K562 (cell line): ENCODE measurements at regions not wholly inside any gene's neighbourhood (a gene's known extent, or its start where the extent isn't known, plus 50 kb on each side); places are given as distances from the start of the nearest gene placed in this dataset.

Experiments used
- ATAC-seq: fragments of 200-7000 bp; cut with Tn5 transposase; 3 replicates; pipeline ENCODE4 v1.9.1; 2020; ENCODE audit warnings: moderate library complexity
- BruUV-seq: library from RNA; stranded (reverse); fragments of 400-500 nt; replicated peaks from 2 replicates; lab custom pipeline; 2021; lab: Mats Ljungman, UMichigan
- CTCF ChIA-PET: fragments of 300-600 bp; formaldehyde crosslinking; extraction: SDS; loops from one replicate; lab custom pipeline; 2021; ENCODE audit warnings: low intra/inter-chr PET ratio; lab: Yijun Ruan, JAX
- POLR2A ChIA-PET: fragments of 300-600, 350-650 bp; sonication (Branson Sonifier 250); formaldehyde crosslinking; extraction: SDS; loops from one replicate; lab custom pipeline; 2021; ENCODE audit warnings: antibody characterized with exemption, inconsistent platforms; lab: Yijun Ruan, JAX
- DNase-seq, 4 experiments: peaks; one replicate each; pipeline versions ENCODE4 v3.0.0 to v3.0.0-alpha.2; 2011 to 2018; ENCODE audit warnings: low spot score in 3 of 4, mixed read lengths in 3 of 4; ENCODE audit errors: extremely low read depth in 1 of 4
- FAIRE-seq: peaks from 2 replicates; lab custom pipeline; 2011; peaks lifted over from hg19 to GRCh38; lab: Jason Lieb, UNC
- H2AFZ ChIP-seq: 2 replicates; pipeline ENCODE4 v1.6.0; 2011; ENCODE audit warnings: low read depth, low read length, control low read depth, inconsistent platforms
- H3K27ac ChIP-seq: fragments of 200-600 bp; 3 replicates; pipeline ENCODE4 v1.8.0; 2011; ENCODE audit warnings: low read depth, mild to moderate bottlenecking, control low read depth, inconsistent platforms, low read length, moderate library complexity, mixed read lengths; ENCODE audit errors: extremely low read depth
- H3K27me3 ChIP-seq, 2 experiments: fragments of 300-600 bp in 1 of 2; 2 replicates in 1 of 2; 3 replicates in 1 of 2; pipeline versions ENCODE4 v1.6.0 to v1.8.0; 2011; ENCODE audit warnings: inconsistent platforms in 2 of 2, low read length in 2 of 2, mild to moderate bottlenecking in 1 of 2, mixed read lengths in 1 of 2, moderate library complexity in 1 of 2; ENCODE audit not compliant: control insufficient read depth in 2 of 2, insufficient read depth in 2 of 2
- H3K36me3 ChIP-seq: fragments of 300-600 bp; 3 replicates; pipeline ENCODE4 v1.8.0; 2011; ENCODE audit warnings: mild to moderate bottlenecking, low read length, inconsistent platforms; ENCODE audit not compliant: control insufficient read depth, insufficient read depth
- H3K4me1 ChIP-seq, 2 experiments: fragments of 200-600 bp in 1 of 2; replicated peaks in 1 of 2; 2 replicates in 1 of 2; 3 replicates in 1 of 2; pipeline versions ENCODE4 v1.5.1 to v1.8.0; 2011; ENCODE audit warnings: inconsistent platforms in 2 of 2, low read length in 2 of 2, mild to moderate bottlenecking in 1 of 2, mixed read lengths in 1 of 2, moderate library complexity in 1 of 2; ENCODE audit not compliant: control insufficient read depth in 2 of 2, insufficient read depth in 2 of 2
- H3K4me2 ChIP-seq: 2 replicates; pipeline ENCODE4 v1.6.1; 2011; ENCODE audit warnings: low read length, control low read depth, inconsistent platforms, mixed read lengths; ENCODE audit not compliant: insufficient read depth
- H3K4me3 ChIP-seq: fragments of 200-600 bp; sonication (generic), shearing (Covaris generic); 2 replicates; pipeline ENCODE4 v1.5.1; 2016; ENCODE audit warnings: control low read depth, inconsistent platforms
- H3K79me2 ChIP-seq: fragments of 200-600 bp; 3 replicates; pipeline ENCODE4 v1.8.0; 2011; ENCODE audit warnings: low read length, inconsistent platforms; ENCODE audit not compliant: control insufficient read depth, insufficient read depth
- H3K9ac ChIP-seq, 2 experiments: 2 replicates each; pipeline versions ENCODE4 v1.6.0 to v1.6.1; 2011; ENCODE audit warnings: low read depth in 2 of 2, low read length in 2 of 2, control low read depth in 1 of 2, inconsistent platforms in 1 of 2, mild to moderate bottlenecking in 1 of 2, mixed read lengths in 1 of 2; ENCODE audit not compliant: insufficient read depth in 1 of 2
- H3K9me1 ChIP-seq: one replicate; pipeline ENCODE4 v1.6.0; 2011; ENCODE audit warnings: inconsistent platforms, mild to moderate bottlenecking, low read length, moderate library complexity; ENCODE audit not compliant: control insufficient read depth, insufficient read depth
- H3K9me3 ChIP-seq: replicated peaks from 2 replicates; pipeline ENCODE4 v1.5.1; 2011; ENCODE audit warnings: low read depth, low read length, inconsistent platforms; ENCODE audit not compliant: control insufficient read depth, insufficient read depth
- H4K20me1 ChIP-seq: replicated peaks from 2 replicates; pipeline ENCODE4 v1.6.1; 2011; ENCODE audit warnings: low read length, inconsistent platforms, mixed read lengths; ENCODE audit not compliant: control insufficient read depth, insufficient read depth
- CTBP1 ChIP-seq: fragments of 450-650 bp; IDR thresholded peaks from 2 replicates; pipeline ENCODE4 v1.6.1; 2016; ENCODE audit warnings: borderline replicate concordance
- MBD2 ChIP-seq: sonication (generic); IDR thresholded peaks from 2 replicates; pipeline ENCODE4 v1.6.1; 2016; ENCODE audit warnings: low read depth, borderline replicate concordance
- NFE2 ChIP-seq: IDR thresholded peaks from 2 replicates; pipeline ENCODE4 v1.6.1; 2014; ENCODE audit warnings: antibody characterized with exemption, low read depth
- SAFB ChIP-seq: fragments of 200-400 bp; formaldehyde crosslinking; IDR thresholded peaks from 2 replicates; pipeline ENCODE4 v1.6.1; 2017; ENCODE audit warnings: low read depth, low read length, borderline replicate concordance
- SIN3B ChIP-seq: fragments of 450-650 bp; IDR thresholded peaks from 2 replicates; pipeline ENCODE4 v1.6.1; 2017; ENCODE audit warnings: low read depth, mild to moderate bottlenecking, moderate library complexity
- ZNF140 ChIP-seq: fragments of 250-450 bp; sonication (Bioruptor Pico); IDR thresholded peaks from 2 replicates; pipeline ENCODE4 v1.8.0; 2021; ENCODE audit warnings: moderate library complexity, mild to moderate bottlenecking, inconsistent platforms
- ZNF644 ChIP-seq: fragments of 200-800 bp; sonication (Bioruptor generic); IDR thresholded peaks from 2 replicates; pipeline ENCODE4 v1.6.1; 2016; ENCODE audit warnings: low read depth, missing genetic modification characterization, missing compliant biosample characterization
- WGBS: fragments of 100-300 bp; shearing (Covaris generic); methylation state at CpG from one replicate; pipeline ENCODE4 v1.1.6; 2016; ENCODE audit warnings: low coverage, mixed read lengths; ENCODE audit not compliant: insufficient coverage; ENCODE audit errors: missing lambda C conversion rate; 5-methylcytosine and 5-hydroxymethylcytosine counted together
- in situ Hi-C: fragments of 300-500 bp; cut with MboI; formaldehyde crosslinking; loops from 4 replicates; pipeline ENCODE4 v1.15.0; 2018; ENCODE audit warnings: inconsistent platforms, mixed read lengths
- intact Hi-C: fragments of 100-400 bp; cut with micrococcal nuclease; formaldehyde crosslinking; loops from 2 replicates; pipeline ENCODE4 v1.14.2; 2022
- TF ChIP-seq, protein P1 (sequence below): fragments of 200-600 bp; sonication (generic); IDR thresholded peaks from one replicate; pipeline ENCODE4 v1.6.1; 2012; ENCODE audit warnings: mild to moderate bottlenecking, low read depth, low read length, inconsistent platforms
- TF ChIP-seq, protein P2 (sequence below), 3 experiments: fragments of 200-800 bp in 1 of 3; sonication (Bioruptor generic) in 1 of 3; sonication (generic) in 1 of 3; formaldehyde crosslinking in 1 of 3; IDR thresholded peaks; 2 replicates each; pipeline versions ENCODE4 v1.6.1 to v1.8.0; 2016 to 2022; ENCODE audit warnings: mild to moderate bottlenecking in 2 of 3, missing compliant biosample characterization in 2 of 3, missing genetic modification characterization in 2 of 3, missing genetic modification reagents in 1 of 3

DNA sequence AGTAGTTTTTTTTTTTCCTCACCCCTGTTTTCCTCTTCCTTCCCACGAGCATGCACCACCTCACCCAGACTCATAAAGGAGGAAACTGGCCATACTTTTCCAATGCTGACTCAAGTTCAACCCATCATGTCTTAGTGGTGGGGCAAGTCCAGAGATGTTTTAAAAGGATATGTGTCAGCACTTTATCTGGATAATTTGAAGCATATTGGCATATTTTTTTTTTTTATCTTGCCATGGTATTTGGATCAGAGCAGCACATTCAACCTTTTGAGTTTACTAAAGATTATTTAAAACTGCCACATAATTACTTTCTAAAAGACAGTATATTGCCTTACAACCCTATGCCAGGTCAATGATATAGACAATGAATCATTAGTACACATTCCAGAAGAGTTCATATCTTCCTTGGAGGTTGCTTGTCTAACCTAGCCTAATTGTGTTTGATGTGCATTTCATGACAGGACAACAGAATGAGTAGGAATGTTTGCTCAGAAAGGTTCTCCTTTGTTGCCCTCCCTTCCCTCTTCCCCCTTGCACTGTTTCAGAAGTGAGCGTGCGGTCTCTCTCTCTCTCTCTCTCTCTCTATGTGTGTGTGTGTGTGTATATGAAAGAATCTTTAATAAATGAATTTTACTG lies 950.7 kb upstream of the FAM98A start (continued):
- TF ChIP-seq ZNF140 (CRISPR knock-in tag): no peak
- TF ChIP-seq, all 486 proteins: peak for 0

DNA sequence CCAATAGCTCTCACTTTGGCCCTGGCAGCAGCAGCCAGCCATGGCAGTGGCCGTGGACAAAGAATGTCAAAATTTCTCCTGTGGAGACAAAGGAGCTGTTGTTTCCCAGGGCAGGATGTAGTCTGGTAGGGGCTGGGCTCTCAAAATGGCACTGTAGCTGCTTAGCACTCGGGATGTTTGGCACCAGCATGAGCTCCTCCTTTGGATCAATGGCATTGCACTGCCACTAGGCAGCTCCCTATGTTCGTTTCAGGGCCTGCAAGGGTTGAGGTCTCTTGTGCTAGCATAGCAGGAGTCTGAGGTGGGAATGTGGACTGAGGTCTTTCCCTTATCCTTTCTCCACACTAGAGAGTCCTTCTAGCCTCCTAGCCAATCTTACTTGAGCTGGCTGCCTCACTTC lies 948.8 kb upstream of the FAM98A start:
- Histone ChIP-seq H2AFZ (no peak overlapping the region), H3K9ac (no peak overlapping the region), H3K27ac (no peak overlapping the region), H3K9me3 (no peaks in the 10 kb centered on the region), H3K4me3 (no peak overlapping the region), H3K9me1 (no peaks in the 10 kb centered on the region), H3K27me3 (no peaks in the 10 kb centered on the region), H3K4me1 (no peaks in the 10 kb centered on the region), H4K20me1 (no peaks in the 10 kb centered on the region), H3K36me3 (no peaks in the 10 kb centered on the region), H3K79me2 (no peaks in the 10 kb centered on the region), H3K4me2 (no peak overlapping the region)
- FAIRE-seq (no peak), ATAC-seq (no peak), DNase-seq (no peak)
- TF ChIP-seq NFE2: no peak
- no peak for TF ChIP-seq SAFB
- TF ChIP-seq, protein P1, sequence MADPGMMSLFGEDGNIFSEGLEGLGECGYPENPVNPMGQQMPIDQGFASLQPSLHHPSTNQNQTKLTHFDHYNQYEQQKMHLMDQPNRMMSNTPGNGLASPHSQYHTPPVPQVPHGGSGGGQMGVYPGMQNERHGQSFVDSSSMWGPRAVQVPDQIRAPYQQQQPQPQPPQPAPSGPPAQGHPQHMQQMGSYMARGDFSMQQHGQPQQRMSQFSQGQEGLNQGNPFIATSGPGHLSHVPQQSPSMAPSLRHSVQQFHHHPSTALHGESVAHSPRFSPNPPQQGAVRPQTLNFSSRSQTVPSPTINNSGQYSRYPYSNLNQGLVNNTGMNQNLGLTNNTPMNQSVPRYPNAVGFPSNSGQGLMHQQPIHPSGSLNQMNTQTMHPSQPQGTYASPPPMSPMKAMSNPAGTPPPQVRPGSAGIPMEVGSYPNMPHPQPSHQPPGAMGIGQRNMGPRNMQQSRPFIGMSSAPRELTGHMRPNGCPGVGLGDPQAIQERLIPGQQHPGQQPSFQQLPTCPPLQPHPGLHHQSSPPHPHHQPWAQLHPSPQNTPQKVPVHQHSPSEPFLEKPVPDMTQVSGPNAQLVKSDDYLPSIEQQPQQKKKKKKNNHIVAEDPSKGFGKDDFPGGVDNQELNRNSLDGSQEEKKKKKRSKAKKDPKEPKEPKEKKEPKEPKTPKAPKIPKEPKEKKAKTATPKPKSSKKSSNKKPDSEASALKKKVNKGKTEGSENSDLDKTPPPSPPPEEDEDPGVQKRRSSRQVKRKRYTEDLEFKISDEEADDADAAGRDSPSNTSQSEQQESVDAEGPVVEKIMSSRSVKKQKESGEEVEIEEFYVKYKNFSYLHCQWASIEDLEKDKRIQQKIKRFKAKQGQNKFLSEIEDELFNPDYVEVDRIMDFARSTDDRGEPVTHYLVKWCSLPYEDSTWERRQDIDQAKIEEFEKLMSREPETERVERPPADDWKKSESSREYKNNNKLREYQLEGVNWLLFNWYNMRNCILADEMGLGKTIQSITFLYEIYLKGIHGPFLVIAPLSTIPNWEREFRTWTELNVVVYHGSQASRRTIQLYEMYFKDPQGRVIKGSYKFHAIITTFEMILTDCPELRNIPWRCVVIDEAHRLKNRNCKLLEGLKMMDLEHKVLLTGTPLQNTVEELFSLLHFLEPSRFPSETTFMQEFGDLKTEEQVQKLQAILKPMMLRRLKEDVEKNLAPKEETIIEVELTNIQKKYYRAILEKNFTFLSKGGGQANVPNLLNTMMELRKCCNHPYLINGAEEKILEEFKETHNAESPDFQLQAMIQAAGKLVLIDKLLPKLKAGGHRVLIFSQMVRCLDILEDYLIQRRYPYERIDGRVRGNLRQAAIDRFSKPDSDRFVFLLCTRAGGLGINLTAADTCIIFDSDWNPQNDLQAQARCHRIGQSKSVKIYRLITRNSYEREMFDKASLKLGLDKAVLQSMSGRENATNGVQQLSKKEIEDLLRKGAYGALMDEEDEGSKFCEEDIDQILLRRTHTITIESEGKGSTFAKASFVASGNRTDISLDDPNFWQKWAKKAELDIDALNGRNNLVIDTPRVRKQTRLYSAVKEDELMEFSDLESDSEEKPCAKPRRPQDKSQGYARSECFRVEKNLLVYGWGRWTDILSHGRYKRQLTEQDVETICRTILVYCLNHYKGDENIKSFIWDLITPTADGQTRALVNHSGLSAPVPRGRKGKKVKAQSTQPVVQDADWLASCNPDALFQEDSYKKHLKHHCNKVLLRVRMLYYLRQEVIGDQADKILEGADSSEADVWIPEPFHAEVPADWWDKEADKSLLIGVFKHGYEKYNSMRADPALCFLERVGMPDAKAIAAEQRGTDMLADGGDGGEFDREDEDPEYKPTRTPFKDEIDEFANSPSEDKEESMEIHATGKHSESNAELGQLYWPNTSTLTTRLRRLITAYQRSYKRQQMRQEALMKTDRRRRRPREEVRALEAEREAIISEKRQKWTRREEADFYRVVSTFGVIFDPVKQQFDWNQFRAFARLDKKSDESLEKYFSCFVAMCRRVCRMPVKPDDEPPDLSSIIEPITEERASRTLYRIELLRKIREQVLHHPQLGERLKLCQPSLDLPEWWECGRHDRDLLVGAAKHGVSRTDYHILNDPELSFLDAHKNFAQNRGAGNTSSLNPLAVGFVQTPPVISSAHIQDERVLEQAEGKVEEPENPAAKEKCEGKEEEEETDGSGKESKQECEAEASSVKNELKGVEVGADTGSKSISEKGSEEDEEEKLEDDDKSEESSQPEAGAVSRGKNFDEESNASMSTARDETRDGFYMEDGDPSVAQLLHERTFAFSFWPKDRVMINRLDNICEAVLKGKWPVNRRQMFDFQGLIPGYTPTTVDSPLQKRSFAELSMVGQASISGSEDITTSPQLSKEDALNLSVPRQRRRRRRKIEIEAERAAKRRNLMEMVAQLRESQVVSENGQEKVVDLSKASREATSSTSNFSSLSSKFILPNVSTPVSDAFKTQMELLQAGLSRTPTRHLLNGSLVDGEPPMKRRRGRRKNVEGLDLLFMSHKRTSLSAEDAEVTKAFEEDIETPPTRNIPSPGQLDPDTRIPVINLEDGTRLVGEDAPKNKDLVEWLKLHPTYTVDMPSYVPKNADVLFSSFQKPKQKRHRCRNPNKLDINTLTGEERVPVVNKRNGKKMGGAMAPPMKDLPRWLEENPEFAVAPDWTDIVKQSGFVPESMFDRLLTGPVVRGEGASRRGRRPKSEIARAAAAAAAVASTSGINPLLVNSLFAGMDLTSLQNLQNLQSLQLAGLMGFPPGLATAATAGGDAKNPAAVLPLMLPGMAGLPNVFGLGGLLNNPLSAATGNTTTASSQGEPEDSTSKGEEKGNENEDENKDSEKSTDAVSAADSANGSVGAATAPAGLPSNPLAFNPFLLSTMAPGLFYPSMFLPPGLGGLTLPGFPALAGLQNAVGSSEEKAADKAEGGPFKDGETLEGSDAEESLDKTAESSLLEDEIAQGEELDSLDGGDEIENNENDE: no peak
- TF ChIP-seq CTBP1: no peak
- TF ChIP-seq ZNF644: no peak
- TF ChIP-seq, protein P2, sequence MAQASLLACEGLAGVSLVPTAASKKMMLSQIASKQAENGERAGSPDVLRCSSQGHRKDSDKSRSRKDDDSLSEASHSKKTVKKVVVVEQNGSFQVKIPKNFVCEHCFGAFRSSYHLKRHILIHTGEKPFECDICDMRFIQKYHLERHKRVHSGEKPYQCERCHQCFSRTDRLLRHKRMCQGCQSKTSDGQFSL (CRISPR knock-in tag; IDR thresholded peaks at IDR 0.05): no peak
- TF ChIP-seq, protein P2 (tag; IDR thresholded peaks at IDR 0.05): no peak
- no peak for TF ChIP-seq SIN3B
- TF ChIP-seq MBD2: no peak
- in situ Hi-C loops: no loop called here
- intact Hi-C loops: no loop called here
- 0% methylated on average over 3 of the region's 3 CpGs for WGBS
- CTCF ChIA-PET: no interaction called here
- no TSS peak for BruUV-seq
- POLR2A ChIA-PET: no interaction called here
